Transverse colon (tissue), 3 donors: ENCODE measurements at regions not wholly inside any gene's neighbourhood (a gene's known extent, or its start where the extent isn't known, plus 50 kb on each side); places are given as distances from the start of the nearest gene placed in this dataset.

Source experiments
- CTCF ChIP-seq, 5 experiments: fragments of 200-600 bp in 3 of 5; fragments of 450-650 bp in 2 of 5; sonication (generic) in 3 of 5; IDR thresholded peaks; 1 replicate in 2 of 5; 2 replicates in 3 of 5; pipeline ENCODE4 v1.5.1; 2016 to 2017; ENCODE audit warnings: antibody characterized with exemption in 5 of 5, inconsistent platforms in 3 of 5, mild to moderate bottlenecking in 2 of 5, moderate library complexity in 1 of 5
- POLR2A ChIP-seq: fragments of 450-650 bp; IDR thresholded peaks from one replicate; pipeline ENCODE4 v1.6.1; 2016; ENCODE audit warnings: antibody characterized with exemption, mild to moderate bottlenecking, moderate library complexity

DNA sequence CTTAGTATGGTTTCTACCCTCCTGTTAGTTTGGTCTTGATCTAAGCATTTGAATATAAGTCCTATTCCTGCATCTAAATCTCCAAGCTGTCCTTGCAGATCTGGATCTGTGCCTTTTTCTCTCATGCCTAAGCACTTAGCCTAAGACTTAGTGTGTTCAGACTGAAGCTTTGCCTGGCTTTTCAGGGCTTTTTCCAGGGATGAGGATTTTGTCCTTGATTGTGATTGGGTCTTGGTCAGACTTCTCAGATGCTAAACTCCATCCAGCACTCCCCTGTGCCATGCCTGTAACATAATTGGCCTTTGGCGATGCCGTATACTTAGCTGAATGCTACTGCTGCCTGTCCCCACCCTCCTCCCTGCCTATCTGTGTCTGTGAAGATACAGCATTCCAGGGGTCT is 98.1 kb upstream of the NRIP1 start:
- no peak for TF ChIP-seq CTCF (IDR thresholded peaks at IDR 0.05)
- no peak for TF ChIP-seq POLR2A
